Ovary (tissue), 7 donors: ENCODE measurements at regions not wholly inside any gene's neighbourhood (a gene's known extent, or its start where the extent isn't known, plus 50 kb on each side); places are given as distances from the start of the nearest gene placed in this dataset.

Source experiments
- DNase-seq, 5 donors: peaks; one replicate each; pipeline ENCODE4 v3.0.0-alpha.2; 2019 to 2020
- H3K27ac ChIP-seq, 2 donors: fragments of 200-600 bp; one replicate each; pipeline versions ENCODE4 v1.5.1 to v1.8.0; 2019 to 2022
- H3K27me3 ChIP-seq: fragments of 200-600 bp; one replicate; pipeline ENCODE4 v1.8.0; 2022
- H3K36me3 ChIP-seq: fragments of 200-600 bp; sonication (generic); one replicate; pipeline ENCODE4 v1.5.1; 2019
- H3K4me1 ChIP-seq: one replicate; pipeline ENCODE4 v1.8.1; 2013; ENCODE audit warnings: mild to moderate bottlenecking, moderate library complexity; ENCODE audit not compliant: insufficient read depth
- H3K4me3 ChIP-seq: fragments of 200-600 bp; sonication (generic); one replicate; pipeline ENCODE4 v1.5.1; 2017
- H3K9me3 ChIP-seq, 2 donors: fragments of 200-600 bp in 1 of 2; sonication (generic) in 1 of 2; one replicate each; pipeline versions ENCODE4 v1.5.1 to v1.8.1; 2013 to 2019; ENCODE audit warnings: mild to moderate bottlenecking in 1 of 2, moderate library complexity in 1 of 2
- EP300 ChIP-seq: sonication (generic); formaldehyde crosslinking; IDR thresholded peaks from one replicate; pipeline ENCODE4 v1.6.1; 2017; ENCODE audit warnings: antibody characterized with exemption
- POLR2A ChIP-seq: fragments of 450-650 bp; IDR thresholded peaks from one replicate; pipeline ENCODE4 v1.6.1; 2017; ENCODE audit warnings: antibody characterized with exemption, mild to moderate bottlenecking, moderate library complexity
- WGBS, 3 donors: extraction: QIAGEN DNeasy Blood & Tissue Kit in 1 of 3; methylation state at CpG; one replicate each; pipeline versions ENCODE4 v1.1.5 to v1.1.7; 2013 to 2017; 5-methylcytosine and 5-hydroxymethylcytosine counted together
- intact Hi-C, 4 donors: fragments of 100-400 bp; cut with DNase I; formaldehyde crosslinking; loops; one replicate each; pipeline versions ENCODE4 v1.11.0 to v1.15.1; 2022 to 2023
- TF ChIP-seq, protein P1 (sequence below), 3 donors: fragments of 450-650 bp in 2 of 3; fragments of 200-600 bp in 1 of 3; IDR thresholded peaks; one replicate each; pipeline versions ENCODE4 v1.5.1 to v1.8.0; 2016 to 2022; ENCODE audit warnings: antibody characterized with exemption in 3 of 3, mild to moderate bottlenecking in 1 of 3
- donor health status: DM: no; HTN: no; CAD: no; lungs with moderate emphysema.
- donor health status: DM: no; HTN: no; CAD: no.
- donor health status: Bipolar disorder and iron deficiency.
- donor health status: DM: no; HTN: no; CAD: no.
- donor health status: DM: yes; HTN: yes; CAD: no.

DNA sequence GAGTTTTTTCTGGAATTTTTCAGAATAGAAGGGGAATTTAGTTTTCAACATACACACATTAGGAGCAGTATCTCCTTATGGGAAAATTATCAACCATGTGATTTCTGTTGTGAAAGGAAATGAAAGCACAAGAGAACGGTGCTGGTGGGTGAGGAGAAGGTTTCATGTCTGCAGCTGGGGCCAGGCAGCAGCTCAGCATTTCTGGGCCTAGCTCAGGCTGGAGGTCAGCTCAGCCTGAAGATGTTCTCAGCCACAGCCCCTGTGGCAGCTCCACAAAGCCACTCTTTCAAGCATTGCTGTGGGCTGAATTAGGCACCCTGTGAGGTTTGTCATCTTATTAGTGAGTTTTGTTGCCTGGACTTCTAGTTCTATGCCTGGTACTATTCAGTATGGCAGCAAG lies 90.3 kb downstream of the DIRAS2 start:
- Histone ChIP-seq H3K27ac (no peak overlapping the region), H3K4me1 (no peaks in the 10 kb centered on the region), H3K27me3 (no peaks in the 10 kb centered on the region), H3K36me3 (no peaks in the 10 kb centered on the region), H3K9me3 (no peaks in the 10 kb centered on the region), H3K4me3 (no peak overlapping the region)
- WGBS, 3 donors = 40 to 46% (median 44%) methylated on average over 1 of the region's 1 CpG
- DNase-seq = no peak
- intact Hi-C loops = no loop called here
- TF ChIP-seq EP300 (no peak), POLR2A (no peak)
- TF ChIP-seq, protein P1, sequence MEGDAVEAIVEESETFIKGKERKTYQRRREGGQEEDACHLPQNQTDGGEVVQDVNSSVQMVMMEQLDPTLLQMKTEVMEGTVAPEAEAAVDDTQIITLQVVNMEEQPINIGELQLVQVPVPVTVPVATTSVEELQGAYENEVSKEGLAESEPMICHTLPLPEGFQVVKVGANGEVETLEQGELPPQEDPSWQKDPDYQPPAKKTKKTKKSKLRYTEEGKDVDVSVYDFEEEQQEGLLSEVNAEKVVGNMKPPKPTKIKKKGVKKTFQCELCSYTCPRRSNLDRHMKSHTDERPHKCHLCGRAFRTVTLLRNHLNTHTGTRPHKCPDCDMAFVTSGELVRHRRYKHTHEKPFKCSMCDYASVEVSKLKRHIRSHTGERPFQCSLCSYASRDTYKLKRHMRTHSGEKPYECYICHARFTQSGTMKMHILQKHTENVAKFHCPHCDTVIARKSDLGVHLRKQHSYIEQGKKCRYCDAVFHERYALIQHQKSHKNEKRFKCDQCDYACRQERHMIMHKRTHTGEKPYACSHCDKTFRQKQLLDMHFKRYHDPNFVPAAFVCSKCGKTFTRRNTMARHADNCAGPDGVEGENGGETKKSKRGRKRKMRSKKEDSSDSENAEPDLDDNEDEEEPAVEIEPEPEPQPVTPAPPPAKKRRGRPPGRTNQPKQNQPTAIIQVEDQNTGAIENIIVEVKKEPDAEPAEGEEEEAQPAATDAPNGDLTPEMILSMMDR (IDR thresholded peaks at IDR 0.05) = no peak

DNA sequence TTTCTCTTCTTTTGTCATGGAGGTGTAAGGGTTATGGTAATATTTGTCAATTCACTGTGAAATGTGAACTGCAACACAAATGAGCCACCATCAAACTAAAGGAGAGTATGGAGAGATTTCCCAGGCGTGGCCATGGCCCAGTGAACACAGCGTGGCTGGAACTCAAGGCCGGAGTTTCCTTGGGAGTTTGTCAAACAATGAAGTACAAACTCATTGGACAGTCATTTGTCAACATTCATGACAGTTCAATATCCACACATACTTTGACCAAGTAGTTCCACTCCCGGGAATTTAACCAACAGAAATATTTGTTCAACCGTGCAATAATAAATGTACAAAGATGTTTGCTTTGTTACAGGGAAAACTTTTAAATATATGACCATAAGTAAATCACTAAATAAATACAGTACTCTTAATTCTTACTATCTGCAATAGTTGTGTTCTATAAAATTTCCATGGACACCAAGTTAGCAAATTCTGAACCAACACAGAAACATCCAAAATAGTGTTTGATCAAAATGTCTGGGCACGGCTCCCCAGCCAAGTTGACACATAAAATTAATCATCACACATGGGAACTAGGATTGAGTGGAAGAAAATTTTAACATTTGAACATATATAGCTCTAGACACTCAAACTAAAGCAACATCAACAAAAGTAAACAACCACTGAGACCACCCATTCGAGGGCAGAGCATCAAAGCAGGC lies 87.1 kb downstream of the DIRAS2 start:
- 50 to 55% (median 51%) methylated on average over 7 of the region's 7 CpGs for WGBS, 3 donors
- TF ChIP-seq POLR2A = no peak
- TF ChIP-seq, protein P1 (IDR thresholded peaks at IDR 0.05) = no peak
- no peak for TF ChIP-seq EP300
- H3K27ac ChIP-seq = no peak overlapping the region
- intact Hi-C loops = no loop called here
- H3K4me3 ChIP-seq = no peak overlapping the region
- H3K4me1 ChIP-seq = no peaks in the 10 kb centered on the region
- no peak for DNase-seq
- H3K36me3 ChIP-seq = no peaks in the 10 kb centered on the region
- no peaks in the 10 kb centered on the region for H3K27me3 ChIP-seq
- no peaks in the 10 kb centered on the region for H3K9me3 ChIP-seq

DNA sequence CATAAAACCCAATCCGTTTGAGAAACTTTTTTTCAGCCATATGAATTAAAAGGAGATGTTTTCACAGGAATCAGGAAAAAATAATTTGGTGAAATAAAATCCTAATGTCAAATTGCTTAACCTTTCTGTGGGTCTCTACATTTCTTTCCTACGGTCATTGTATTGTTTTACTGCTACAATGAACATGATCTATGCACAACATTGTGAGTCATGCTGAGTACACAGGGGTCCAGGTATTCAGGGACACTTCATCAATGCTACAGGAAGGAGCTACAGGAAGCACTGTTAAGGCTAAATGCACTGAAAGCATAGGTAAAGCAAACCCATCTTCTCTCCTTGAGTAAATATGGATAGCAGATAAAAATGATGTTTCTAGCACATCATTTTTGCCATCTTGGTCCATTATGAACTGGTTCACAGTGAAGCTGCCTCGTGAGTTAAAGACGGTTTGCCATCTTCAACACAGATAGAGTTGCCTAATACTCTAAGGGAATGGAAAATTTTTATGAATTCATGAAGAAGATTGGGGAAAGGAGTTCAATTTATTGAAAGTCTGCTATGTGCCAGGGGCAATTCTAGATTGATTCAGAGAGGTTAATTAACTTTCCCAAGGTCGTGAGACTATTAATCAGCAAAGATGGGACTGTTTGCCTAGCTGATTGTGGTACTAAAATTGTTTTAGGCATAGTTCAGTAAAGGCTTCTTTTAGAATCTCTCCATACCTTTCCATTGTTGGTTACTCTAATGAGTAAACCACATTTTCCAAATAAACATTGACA lies 85.5 kb downstream of the DIRAS2 start:
- Histone ChIP-seq H3K4me3 (no peak overlapping the region), H3K36me3 (no peaks in the 10 kb centered on the region), H3K27ac (no peak overlapping the region), H3K4me1 (no peaks in the 10 kb centered on the region), H3K9me3 (no peaks in the 10 kb centered on the region), H3K27me3 (no peaks in the 10 kb centered on the region)
- 73 to 83% (median 80%) methylated on average over 5 of the region's 5 CpGs for WGBS, 3 donors
- intact Hi-C loops = no loop called here
- DNase-seq = no peak
- TF ChIP-seq POLR2A = no peak
- TF ChIP-seq EP300 = no peak
- TF ChIP-seq, protein P1 (IDR thresholded peaks at IDR 0.05) = no peak

DNA sequence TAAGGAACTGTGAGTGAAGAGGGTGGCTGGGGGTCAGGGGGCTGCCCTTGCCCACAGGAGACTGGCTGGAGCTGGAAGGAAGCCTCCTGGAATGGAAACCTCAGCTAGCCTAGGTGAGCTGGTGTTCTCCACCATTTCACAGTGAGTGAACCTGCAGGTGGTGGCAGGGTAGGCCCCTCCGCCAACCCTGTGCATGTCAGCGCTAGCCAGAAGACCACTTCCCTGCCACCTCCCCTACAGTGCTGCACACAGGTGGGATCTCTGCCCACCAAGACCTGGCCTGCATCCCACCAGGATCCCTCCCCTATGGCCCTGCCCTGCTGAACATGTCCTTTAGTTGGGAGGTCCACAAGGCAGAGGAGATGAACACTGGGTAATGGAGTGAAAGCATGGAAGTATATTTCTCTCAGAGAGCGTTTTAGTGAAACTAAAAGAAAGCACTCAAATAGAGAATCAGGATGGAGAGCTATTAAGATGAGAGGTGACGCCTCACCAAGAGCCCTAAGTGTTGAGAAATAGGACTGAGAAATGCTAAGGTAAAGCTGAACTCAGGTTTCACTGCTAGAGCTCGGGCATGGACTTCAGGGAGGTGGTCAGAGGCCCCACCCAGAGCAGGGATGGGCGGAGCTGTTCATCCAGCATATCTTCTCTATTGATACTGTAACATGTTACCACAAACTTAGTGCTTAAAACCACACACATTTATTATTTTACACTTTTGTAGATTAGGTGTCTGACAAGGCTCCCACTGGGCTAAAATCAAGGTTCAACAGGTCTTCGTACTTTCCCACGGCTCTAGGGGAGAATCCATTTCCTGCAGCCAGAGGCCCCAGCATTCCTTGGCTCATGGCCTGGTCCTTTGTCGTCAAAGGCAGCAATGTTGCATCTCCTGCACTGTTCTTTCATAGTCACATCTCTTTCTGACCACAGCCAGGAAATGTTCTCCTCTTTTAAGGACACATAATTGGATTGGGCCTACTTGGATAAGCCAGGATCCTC lies 83.2 kb downstream of the DIRAS2 start:
- no peak for DNase-seq
- intact Hi-C loops = no loop called here
- WGBS, 3 donors = 76 to 80% (median 76%) methylated on average over 9 of the region's 9 CpGs
- Histone ChIP-seq H3K36me3 (no peaks in the 10 kb centered on the region), H3K27ac (no peak overlapping the region), H3K27me3 (no peaks in the 10 kb centered on the region), H3K4me1 (no peaks in the 10 kb centered on the region), H3K9me3 (no peaks in the 10 kb centered on the region), H3K4me3 (no peak overlapping the region)
- TF ChIP-seq POLR2A (no peak), EP300 (no peak)
- TF ChIP-seq, protein P1 (IDR thresholded peaks at IDR 0.05) = no peak
